Thyroid gland (tissue), 4 donors: ENCODE measurements at regions not wholly inside any gene's neighbourhood (a gene's known extent, or its start where the extent isn't known, plus 50 kb on each side); places are given as distances from the start of the nearest gene placed in this dataset.

Source experiments
- CTCF ChIP-seq, 6 experiments: fragments of 200-600 bp in 3 of 6; fragments of 450-650 bp in 3 of 6; sonication (generic) in 3 of 6; IDR thresholded peaks; one replicate each; pipeline ENCODE4 v1.5.1; 2016 to 2019; ENCODE audit warnings: antibody characterized with exemption in 6 of 6, mild to moderate bottlenecking in 2 of 6, inconsistent platforms in 1 of 6, moderate library complexity in 1 of 6
- POLR2A ChIP-seq, 2 donors: fragments of 450-650 bp; IDR thresholded peaks; one replicate each; pipeline ENCODE4 v1.6.1; 2017; ENCODE audit warnings: antibody characterized with exemption in 2 of 2, mild to moderate bottlenecking in 2 of 2, moderate library complexity in 1 of 2

- no peak for TF ChIP-seq CTCF (IDR thresholded peaks at IDR 0.05)
- no peak for TF ChIP-seq POLR2A (IDR thresholded peaks at IDR 0.05)
Measured at GRCh38 chrX:148316446-148316845, 184.0 kb upstream of the AFF2 start.
